ENCODE measurements at regions not wholly inside any gene's neighbourhood (a gene's known extent, or its start where the extent isn't known, plus 50 kb on each side); places are given as distances from the start of the nearest gene placed in this dataset.

GRCh38 chr3:197428117-197428801 lies 127.5 kb downstream of the BDH1 start:
- no peak for TF ChIP-seq EZH2 (IDR thresholded peaks at IDR 0.05; ENCODE audit: borderline replicate concordance)
- no peak for TF ChIP-seq CTCF (IDR thresholded peaks at IDR 0.05; ENCODE audit: poor library complexity)

All from hepatocyte (in vitro differentiated cells).